ENCODE measurements at regions not wholly inside any gene's neighbourhood (a gene's known extent, or its start where the extent isn't known, plus 50 kb on each side); places are given as distances from the start of the nearest gene placed in this dataset.

- no peaks in the 10 kb centered on the region for H3K4me1 ChIP-seq
- no peak overlapping the region for H3K27ac ChIP-seq
- H3K4me3 ChIP-seq = no peak overlapping the region
- TF ChIP-seq CTCF (IDR thresholded peaks at IDR 0.05) = no peak
- no peaks in the 10 kb centered on the region for H3K27me3 ChIP-seq
- intact Hi-C loops (cut with DNase I) = no loop called here
- no peak for DNase-seq (ENCODE audit: low spot score in 2 of 2)
- no peaks in the 10 kb centered on the region for H3K36me3 ChIP-seq
- H3K9me3 ChIP-seq = no peaks in the 10 kb centered on the region
These were observed 114.1 kb downstream of the SLC16A9 start for GRCh38 chr10:59595593-59595992.

- Histone ChIP-seq H3K9me3 (no peaks in the 10 kb centered on the region), H3K27ac (no peak overlapping the region), H3K4me3 (no peak overlapping the region), H3K4me1 (no peaks in the 10 kb centered on the region), H3K27me3 (no peaks in the 10 kb centered on the region), H3K36me3 (no peaks in the 10 kb centered on the region)
- no peak for TF ChIP-seq CTCF (IDR thresholded peaks at IDR 0.05)
- no peak for DNase-seq (ENCODE audit: low spot score in 2 of 2)
- intact Hi-C loops (cut with DNase I) = no loop called here
These were observed 115.9 kb downstream of the SLC16A9 start for GRCh38 chr10:59593768-59594167.

GRCh38 chr10:59589796-59590195, 119.9 kb downstream of the SLC16A9 start:
- Histone ChIP-seq H3K4me3 (no peak overlapping the region), H3K9me3 (no peaks in the 10 kb centered on the region), H3K4me1 (no peaks in the 10 kb centered on the region), H3K36me3 (no peaks in the 10 kb centered on the region), H3K27me3 (no peaks in the 10 kb centered on the region), H3K27ac (no peak overlapping the region)
- DNase-seq (ENCODE audit: low spot score in 2 of 2) = no peak
- intact Hi-C loops (cut with DNase I) = loop anchor here (10.0 kb wide), 1 partner anchor 635 kb away; no protein-coding TSS in a partner anchor
- TF ChIP-seq CTCF (IDR thresholded peaks at IDR 0.05) = no peak

- no peaks in the 10 kb centered on the region for H3K27me3 ChIP-seq
- H3K4me3 ChIP-seq = no peak overlapping the region
- no peaks in the 10 kb centered on the region for H3K9me3 ChIP-seq
- no peak for DNase-seq (ENCODE audit: low spot score in 2 of 2)
- no peaks in the 10 kb centered on the region for H3K36me3 ChIP-seq
- TF ChIP-seq CTCF (IDR thresholded peaks at IDR 0.05) = no peak
- no peak overlapping the region for H3K27ac ChIP-seq
- no peaks in the 10 kb centered on the region for H3K4me1 ChIP-seq
- intact Hi-C loops (cut with DNase I) = loop anchor here (10.0 kb wide), 1 partner anchor 634 kb away; no protein-coding TSS in a partner anchor
These were observed 120.9 kb downstream of the SLC16A9 start for GRCh38 chr10:59588791-59589190.

GRCh38 chr10:59587756-59588140, 121.9 kb downstream of the SLC16A9 start:
- intact Hi-C loops (cut with DNase I) = loop anchor here (10.0 kb wide), 1 partner anchor 633 kb away; no protein-coding TSS in a partner anchor
- Histone ChIP-seq H3K4me3 (no peak overlapping the region), H3K9me3 (no peaks in the 10 kb centered on the region)

More at GRCh38 chr10:59587756-59588140, 121.9 kb downstream of the SLC16A9 start:
- no peaks in the 10 kb centered on the region for H3K4me1 ChIP-seq
- H3K27me3 ChIP-seq = no peaks in the 10 kb centered on the region
- H3K36me3 ChIP-seq = no peaks in the 10 kb centered on the region
- H3K27ac ChIP-seq = no peak overlapping the region
- TF ChIP-seq CTCF (IDR thresholded peaks at IDR 0.05) = no peak
- no peak for DNase-seq (ENCODE audit: low spot score in 2 of 2)
